Activated CD4-positive, alpha-beta T cell treated with anti-CD3 and anti-CD28 coated beads, Interleukin-2, amount 50 U/mL, for 48 hours (primary cell): ENCODE measurements at regions not wholly inside any gene's neighbourhood (a gene's known extent, or its start where the extent isn't known, plus 50 kb on each side); places are given as distances from the start of the nearest gene placed in this dataset.

Experiments
- DNase-seq, 2 experiments: peaks; one replicate each; pipeline ENCODE4 v3.0.0-alpha.2; 2020

DNA sequence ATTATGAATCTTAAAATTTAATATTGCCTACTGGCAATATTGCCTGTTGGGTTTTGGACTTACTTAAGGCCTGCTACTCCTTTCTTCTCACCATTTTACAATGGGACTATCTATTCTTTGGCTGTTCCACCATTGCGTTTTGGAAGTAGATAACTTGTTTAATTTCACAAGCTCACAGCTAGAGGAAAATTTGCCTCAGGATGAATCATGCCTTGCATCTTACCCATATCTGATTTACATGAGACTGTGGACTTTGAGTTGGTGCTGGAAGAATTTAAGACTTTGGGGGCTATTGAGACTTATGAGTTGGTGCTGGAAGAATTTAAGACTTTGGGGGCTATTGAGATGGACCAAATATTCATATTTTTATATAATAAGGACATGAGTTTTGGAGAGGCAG lies 662.6 kb downstream of the METTL15 start:
- DNase-seq: no peak

DNA sequence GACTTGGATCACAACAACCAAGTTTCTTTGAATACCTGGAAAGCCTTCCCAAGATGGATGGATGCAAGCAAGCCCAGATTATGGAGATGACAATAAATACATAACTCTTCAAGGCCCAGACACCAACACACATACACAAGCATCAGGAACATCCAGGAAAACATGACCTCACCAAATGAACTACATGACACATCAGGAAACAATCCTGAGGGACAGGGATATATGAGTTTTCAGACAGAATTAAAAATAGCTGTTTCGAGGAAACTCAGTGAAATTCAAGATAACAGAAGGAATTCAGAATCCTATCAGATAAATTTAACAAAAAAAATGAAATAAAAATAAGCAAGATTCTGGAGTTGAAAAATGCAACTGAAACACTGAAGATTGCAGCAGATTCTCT lies 659.4 kb downstream of the METTL15 start:
- no peak for DNase-seq

DNA sequence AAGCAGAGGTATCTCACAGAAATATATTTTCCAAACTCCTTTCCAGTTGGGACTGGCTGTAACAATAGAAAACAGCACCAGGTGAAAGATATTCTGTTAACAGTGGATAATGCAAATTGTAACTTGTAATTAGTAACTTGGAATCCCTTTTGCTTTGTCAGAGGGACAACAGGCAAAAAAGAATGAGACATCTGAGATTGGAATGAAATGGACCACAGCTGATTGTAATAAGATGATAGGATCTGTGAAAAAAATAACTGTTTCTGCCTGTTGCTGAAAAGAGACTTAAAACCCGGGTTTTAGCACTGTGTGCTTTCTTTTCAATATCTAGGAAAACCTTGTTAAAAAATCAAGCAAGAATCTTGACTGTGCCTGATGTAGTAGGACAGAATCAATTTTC lies 655.7 kb downstream of the METTL15 start:
- no peak for DNase-seq

DNA sequence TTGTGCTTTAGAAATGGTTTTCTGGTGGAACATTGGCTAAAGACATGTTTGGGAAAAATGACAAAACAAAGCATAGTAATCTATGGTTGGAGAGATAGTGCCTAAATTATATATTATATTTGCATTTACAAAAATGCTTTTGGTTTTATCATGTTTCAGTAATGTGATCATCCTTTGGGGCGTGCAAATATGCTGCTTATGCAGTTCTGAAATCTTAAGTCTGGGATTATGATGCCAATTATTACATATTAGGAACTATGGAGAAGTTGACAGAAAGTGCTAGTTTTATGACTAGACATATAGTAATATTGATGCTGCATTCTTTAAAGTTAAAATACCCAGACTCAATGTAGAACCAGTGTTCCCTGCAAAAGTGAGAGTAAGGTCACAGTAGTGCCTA lies 655.0 kb downstream of the METTL15 start:
- no peak for DNase-seq

DNA sequence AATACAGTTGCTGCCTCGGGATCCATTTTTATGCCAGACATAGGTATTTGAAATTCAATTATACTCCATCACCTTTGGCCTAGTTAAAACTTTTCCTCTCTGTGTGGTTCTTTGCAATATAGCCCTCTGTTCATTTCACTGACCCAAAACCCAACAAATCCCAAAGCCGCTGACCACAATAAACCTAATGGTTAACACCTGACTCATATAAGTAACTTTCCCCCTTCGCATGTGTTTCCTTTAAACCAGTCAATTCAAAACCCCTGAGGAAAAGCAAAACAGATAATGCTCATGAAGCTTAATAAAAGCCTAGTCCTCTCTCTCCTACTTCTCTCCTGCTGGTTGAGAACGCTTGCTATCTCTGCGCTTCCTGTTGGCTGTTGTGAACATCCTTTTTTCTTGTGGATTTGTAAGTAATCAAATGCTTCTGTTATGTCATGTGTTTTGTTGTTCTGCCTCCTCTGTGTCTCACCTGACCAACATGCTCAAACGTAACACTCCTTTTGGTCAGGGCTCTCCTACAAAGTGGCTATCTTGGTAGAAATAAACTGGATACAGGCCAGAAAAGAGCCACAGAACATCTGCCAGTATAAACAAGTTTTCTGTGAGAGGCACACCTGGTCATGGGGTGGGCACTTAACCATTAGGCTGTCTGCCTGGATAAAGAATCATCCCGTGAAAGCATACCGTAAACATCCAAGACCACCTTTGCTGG lies 652.6 kb downstream of the METTL15 start:
- DNase-seq: no peak

DNA sequence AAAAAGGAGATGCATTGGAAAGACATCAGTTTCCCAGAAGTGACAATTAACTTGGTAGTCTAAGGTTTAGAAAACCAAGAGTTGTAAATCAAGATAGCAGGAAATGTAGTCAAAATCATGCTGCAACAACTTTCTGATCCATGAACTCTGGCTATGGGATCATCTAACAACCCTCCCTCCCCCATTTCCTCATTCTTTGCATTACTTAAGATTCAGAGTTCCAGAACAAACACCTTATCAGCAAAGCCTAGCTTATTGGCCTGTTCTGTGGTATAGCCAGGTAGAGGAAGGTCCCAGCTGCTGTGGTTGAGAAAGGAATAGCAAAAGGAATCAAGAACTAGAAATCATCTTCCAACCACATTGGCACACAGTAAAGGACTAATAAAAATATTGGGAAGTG lies 651.1 kb downstream of the METTL15 start:
- no peak for DNase-seq

DNA sequence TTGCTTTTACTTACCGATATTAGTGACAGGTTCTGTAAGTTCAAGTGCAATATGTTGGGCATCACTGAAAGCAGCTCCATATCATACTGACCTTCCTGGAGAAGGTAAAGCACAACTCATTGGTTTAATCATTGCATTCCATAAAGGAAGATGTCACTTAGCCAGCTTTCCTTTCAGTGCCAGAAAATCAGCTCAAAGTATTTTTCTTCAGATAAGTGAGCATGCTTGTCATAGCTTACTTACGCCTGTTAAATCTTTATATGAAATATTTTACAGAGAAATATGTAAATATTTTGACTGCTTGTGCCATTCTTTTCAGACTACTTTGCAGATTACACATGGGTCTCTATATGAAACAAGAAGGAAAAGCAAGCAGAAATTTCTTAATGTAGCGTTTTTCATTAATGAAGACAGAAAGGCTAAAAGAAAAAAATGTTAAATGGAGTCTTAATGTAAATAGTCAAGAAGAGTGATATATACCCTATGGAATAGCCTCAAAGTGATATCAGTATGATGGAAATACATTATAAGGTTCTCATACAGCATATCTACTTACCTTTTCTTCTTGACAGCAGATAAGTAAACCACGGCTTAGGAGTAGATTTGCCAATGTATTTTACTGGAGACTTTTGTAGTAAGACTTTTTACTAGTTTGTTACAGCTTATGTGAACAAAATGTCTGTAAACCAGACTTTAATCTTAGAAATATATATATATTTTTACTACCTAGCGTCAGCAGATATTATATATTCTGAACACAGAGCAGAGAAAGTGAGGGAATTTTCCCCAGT lies 649.7 kb downstream of the METTL15 start:
- no peak for DNase-seq

DNA sequence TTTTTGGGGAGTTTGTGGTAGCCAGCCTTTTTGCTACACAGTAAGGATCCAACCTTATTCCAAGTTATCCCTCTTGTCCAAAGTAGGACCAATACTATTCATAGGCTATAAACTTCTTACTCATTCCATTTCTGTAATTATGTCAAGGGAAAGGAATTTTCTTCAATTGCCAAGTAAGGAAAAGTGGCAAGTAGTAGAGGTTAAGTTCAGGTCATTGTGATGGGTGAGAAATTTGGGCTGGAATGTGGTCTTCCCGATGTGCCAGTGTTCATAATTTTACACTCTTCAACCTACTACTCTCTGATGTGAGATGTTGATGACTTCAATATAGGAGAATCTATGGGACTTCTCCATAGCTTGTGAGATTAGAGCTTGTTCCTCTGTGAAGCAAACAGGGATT lies 648.8 kb downstream of the METTL15 start:
- no peak for DNase-seq

DNA sequence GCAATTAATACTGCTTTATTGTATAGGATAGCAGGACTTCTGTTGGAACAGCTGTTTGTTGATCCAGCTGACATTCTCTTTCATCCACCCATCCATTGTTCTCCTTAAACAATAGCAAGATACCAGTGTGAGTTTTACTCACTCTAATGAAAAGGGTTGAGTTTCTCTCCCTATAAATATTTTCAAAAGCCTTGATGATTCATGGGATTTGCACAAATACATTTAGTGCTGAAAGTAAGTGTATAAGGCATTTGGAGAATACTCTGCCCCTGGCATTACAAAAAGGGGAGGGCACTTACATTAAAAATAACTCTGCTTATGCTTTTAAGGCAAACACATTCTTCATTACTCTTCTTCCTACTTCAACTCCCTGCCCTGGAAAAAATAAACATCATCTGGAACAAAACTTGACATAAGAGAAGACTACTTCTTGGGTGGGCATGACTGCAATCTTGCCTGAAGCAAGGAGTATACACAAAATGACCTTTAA lies 634.9 kb downstream of the METTL15 start:
- DNase-seq: no peak

DNA sequence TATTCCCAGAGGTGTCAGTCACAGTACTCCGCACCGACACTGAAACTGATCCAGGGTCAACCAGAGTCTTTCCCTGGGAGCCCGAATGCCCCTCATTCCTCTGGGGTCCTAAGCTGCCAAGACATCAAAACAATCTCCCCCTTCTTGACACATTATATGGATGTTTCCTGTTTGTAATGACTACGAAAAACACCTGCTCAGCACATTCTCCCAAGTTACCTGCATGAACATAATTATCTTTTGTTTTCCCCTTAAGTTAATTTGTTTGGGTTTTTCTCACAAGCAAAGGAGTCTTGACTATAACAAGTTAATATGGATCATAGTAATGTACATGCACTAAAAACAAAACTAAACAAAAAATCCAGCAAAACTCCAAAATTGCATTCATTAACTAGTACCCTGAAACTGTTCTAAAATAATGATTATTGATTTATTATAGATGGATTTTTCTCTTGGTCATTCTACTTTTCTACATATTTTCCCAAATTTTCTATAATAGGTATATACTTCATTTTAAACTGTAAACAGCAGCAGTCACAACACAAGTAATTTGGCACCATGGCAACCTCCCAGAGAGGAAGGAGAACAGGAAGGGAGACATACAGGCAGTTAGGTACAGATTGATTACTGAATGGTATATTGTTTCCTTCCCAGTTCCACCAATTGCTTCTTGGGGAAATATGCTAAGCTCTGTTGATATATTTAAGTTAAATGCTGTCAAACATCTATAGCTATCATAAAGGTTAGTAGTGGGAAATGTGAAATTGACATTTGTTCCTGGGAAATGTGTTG lies 631.5 kb downstream of the METTL15 start:
- no peak for DNase-seq

DNA sequence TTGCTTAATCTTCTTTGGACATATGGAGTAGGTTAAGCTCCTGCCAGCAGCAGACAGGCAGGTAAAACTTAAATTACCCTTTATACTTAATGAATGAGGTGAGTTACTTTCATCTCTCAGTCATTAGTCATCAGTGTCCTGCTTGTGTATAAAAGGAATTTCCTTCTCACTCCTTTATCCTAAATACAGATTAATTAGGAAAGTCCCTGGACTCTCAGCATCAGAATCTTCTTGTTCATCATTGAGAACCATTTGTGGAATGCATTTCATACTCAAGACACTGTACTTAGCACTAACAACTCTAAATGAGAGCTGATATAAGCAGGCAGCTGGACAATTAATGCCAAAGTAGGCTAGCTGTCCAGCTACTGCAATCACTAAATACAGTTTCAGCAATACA lies 630.4 kb downstream of the METTL15 start:
- DNase-seq: no peak

DNA sequence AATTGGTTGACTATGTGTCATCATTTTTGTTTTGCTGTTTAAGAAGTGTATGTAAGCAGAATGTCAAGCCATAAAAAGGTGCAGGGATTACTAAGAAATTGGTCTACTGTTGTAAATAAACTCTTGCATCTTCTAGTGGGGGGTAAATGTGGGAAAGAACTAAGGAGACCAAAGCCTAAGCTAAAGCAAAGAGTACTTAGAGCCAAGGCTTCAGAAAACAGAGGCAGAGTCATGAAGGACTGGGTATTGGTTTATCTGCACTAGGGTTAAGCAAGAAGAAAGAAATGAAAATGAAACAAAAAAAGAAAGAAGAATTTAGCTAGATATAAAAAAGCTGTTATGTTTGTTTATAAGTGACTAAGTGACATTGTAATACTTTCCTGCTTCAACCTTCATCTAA lies 628.1 kb downstream of the METTL15 start:
- DNase-seq: no peak

DNA sequence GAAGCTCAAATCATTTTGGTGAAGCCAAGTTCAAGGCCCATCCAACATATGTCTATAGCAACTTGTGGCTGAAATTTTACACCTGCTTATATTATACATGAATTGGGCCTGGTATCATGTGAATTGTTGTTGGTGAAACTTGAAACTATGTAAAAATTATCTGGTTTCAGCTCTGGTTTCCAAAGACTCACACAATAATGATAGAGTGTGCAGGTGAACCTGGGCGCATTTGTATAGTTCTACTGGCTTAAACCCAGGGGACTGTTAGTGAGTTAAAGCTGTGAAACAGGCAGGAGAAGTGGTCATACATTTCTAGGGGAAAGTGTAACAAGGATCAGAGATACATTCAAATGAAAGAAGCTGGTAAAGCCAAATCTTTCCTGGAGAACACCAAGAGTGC lies 627.3 kb downstream of the METTL15 start:
- DNase-seq: no peak

DNA sequence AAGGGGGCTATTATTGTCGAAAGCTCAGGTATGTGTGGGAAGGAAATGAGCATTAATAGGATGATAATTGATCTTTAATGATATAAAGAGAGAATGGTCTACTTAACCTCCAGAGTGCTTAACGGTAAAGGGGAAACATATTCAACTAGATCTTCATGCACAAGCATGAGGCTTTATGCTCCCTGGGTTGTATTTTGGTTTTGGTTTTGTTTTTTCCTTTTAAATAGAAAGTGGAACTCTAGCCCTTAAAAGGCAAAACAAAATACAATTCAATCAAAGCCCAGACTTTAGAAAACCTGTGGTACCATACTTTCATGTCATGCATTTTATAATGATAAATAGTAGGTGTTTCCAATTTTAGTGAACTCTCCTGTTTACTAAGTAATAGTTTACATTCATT lies 622.7 kb downstream of the METTL15 start:
- no peak for DNase-seq

DNA sequence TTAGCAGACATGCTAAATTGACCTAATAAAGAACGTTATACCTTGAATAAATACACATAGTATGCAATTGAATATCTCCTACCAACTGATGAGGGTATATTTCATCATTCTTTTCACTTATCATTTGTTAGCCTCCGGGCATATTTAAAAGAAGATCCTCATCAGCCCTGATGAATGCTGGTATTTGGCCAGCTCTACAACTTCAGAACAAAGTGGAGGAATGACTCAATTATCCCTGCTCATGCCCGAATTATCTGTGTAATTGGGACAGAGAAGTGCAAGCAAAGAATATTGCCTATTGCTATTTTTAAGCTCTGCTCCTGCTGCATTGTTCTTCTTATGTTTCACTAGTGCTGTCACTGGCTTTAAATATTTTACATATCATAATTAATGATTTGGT lies 622.1 kb downstream of the METTL15 start:
- no peak for DNase-seq

DNA sequence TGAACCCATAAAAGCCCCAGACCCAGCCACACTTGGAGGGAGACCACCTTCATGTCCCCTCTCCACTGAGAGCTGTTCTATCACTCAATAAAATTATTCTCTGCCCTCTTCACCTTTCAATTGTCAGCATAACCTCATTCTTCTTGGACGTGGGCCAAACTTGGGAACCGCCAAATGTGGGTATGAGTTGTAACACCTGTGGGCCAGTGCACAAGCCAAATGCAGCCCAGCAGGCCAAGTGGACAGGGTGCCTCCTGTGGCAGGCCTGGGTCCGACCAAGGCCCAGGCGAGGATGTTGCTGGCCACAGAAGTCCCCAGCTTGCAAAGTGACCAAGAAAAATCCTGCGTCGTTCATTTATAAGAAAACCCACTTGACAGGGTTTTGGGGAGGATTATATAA lies 621.2 kb downstream of the METTL15 start:
- DNase-seq: no peak

DNA sequence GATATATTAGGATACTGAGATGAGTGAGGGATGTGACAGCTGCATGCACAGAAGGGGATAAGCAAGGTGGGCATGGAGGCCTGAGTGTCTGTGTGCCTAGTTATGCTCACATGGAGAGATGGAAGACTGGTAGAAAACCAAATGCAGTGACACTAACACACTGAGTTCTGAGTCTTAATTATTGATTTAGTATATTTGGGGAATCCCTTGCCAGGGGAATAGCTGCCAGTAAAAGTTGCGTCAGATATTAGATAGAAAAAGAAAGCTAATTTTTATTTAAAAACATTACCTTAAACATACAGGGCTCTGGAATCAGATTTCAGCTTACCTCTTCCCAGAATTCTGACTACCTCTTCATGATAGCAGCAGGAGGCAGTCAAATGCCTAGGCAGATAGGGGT lies 620.5 kb downstream of the METTL15 start:
- no peak for DNase-seq

DNA sequence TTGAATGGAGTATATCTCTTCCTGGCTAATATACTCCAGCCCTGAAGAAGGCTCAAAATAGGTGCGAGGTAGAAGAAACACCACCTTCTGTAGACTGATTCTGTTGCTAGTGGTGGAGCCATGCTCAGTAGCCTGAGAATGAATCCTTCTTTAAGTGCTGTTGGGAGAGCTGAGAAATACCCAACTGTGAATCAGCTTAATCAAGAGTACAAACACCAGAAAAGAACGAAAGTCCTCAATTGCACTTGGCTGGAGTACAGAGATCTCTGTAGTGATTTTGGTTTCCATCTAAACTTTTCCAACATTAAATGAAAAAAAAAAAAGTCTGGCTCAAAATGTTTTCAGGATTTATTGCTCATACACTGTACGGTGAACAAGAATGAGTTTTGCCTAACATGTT lies 619.1 kb downstream of the METTL15 start:
- no peak for DNase-seq

DNA sequence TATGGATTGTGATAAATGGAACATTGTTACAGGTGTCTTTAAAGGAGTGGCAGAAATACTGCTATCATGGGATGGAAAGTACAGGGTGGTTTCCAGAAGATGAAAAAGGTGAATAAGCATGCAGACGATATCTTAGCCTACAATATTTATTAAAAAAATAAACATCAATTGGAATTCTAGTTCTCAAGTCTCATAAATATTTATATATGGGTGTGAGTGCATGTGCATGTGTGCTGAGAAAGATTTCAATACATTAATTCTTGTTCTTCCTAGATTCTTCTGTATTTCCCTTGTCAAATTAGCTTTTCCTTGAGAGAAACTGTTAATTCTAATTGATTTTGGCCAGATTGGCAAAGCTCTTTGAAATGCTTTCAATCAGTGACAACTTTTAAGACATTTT lies 618.2 kb downstream of the METTL15 start:
- DNase-seq: no peak

DNA sequence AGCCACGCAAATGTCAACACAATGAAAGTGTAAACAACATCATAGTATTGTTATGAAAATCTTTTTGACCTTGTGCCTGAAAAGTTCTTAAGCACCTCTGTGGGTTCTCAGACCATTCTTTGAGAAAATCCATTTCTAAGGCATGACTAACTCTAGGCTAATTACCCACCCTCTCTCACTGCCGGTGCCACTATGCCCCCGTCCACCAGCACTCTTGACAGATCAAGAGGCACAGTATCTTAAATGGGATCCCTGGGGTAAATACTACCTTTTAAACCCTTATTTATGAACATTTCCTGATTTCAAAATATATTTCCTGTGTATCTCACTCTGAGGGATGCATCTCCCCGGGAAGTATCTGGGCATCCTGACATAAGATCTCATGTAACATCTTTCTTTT lies 607.5 kb downstream of the METTL15 start:
- DNase-seq: no peak

DNA sequence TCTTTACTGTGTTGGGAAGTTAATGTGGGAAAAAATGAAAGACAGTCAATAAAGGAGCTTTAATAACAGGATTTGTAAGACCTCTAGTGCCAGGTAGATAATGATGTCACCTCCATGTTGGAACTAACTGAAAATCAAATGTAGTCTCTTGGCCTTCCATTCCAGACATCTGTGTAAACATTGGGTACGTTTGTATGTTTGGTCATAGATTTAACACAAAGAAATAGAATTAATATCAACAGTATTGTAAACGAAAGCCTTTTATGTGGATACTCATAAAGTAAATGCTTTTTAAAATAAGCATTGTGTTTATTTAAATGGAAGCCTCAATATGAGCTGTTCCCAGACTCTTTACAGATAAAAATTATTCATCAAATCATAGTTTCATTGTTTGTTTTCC lies 605.7 kb downstream of the METTL15 start:
- DNase-seq: no peak

DNA sequence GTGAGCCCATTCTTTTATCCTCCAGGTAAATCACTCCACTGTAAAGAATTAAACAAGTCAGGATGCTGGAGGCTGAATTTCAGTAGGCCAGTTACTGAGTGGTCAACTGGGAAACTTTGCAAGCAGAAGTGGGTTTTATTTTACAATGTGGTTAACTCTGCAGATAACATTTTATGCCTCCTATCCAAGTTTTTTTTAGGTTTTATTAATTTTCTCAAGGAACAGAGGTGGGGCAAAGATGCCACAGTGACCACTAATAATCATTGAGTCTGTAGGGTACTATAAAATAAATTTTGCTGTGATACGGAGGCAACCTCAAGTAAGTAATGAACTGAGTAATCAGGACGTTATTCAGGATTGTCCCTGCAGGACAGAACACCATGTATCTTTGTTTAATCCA lies 599.9 kb downstream of the METTL15 start:
- DNase-seq: no peak

DNA sequence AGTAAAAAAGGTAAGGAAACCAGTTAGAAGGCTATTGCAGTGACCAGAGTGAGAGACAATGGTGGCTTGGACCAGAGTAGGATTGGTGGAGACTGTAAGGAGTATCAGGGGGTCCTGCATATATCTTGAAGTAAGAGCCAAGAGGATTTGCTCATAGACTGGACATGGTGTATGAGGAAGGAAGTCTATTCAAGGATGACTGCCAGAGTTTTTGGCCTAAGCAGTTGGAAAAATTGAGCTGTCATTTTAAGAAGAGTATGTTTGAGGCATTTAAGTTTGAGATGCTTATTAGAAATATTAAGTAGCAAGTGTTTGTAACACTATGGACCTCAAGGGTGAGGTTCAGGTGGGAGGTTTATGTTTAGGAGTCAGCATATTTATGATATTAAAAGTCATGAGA lies 596.6 kb downstream of the METTL15 start:
- no peak for DNase-seq

DNA sequence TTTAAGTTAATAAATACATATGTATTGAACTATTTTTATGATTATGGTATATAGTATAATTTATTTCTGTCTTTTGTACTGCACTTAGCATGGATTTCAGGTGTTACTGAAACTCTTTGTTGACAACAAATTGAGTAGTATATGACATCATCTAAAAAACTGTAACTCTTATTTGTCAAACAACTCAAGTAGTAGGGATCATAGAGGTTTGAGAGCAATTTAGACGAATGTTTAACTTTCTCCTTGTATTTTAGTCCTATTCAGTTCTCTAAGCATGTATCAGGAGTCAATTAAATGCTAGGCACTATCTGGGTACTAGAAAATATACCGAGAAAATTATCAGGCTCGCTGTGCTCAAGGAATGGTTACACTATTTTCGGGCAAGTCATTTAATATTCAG lies 595.2 kb downstream of the METTL15 start:
- DNase-seq: no peak
